ENCODE measurements at regions not wholly inside any gene's neighbourhood (a gene's known extent, or its start where the extent isn't known, plus 50 kb on each side); places are given as distances from the start of the nearest gene placed in this dataset.
"Not testable (repeated sequence)": the region's sequence is repeated elsewhere in the genome, so short reads cannot be mapped to it uniquely, and the experiment has no call there.

DNA sequence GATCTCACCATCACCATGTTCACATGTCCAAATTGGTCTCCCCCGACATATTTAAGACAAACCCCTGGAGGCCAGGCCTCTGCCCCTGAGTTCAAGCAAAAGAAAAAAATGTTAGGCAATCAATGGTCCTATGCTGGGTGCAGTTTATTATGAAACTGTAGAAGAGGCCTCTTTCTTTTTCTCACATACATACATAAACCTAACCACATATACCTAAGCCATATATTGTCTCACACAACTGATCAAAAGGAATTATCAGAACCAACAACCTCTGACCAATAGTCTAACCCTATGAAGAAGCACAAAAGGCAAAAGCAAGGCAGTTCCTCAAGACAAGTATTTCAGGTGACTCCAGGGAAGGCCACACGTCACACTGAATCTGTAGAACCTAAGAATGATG, 49.9 kb downstream of the ILRUN start:
- DNase-seq, result no peak

DNA sequence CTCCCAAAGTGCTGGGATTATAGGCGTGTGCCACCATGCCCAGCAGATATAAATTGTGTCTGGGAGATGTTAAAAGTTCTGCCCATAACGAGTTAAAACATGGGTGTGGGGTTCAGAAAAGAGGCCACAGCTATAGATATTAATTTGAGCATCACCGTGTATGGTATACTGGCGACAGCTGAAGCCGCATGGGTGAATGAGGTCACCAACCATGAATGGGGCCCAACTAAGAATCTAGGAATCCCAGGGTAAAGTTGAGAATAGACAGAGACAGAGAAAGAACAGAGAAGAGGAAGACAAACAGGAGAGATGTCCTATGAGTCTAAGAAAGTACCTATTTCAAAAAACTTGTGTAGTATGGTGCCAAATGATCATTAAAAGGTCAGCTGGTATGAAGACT, 50.9 kb downstream of the ILRUN start:
- DNase-seq, result no peak

DNA sequence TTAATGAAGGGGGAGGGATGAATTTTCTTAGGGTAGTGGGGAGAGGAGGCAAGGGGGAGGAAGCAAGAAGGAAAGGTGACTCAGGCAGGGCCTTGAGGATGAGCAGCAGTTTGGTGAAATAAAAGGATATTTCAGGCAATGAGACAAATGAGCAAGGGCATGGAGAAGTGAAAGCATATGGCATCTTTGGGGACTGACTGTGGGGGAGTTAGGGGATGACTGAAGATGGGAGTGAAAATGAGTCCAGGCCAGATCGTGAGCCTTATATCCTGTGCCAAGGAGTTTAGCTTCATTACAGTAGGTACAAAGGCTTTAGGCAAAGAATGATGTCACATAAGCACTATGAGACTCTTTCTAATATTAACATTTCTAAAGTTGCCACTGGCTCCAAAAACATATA, 51.9 kb downstream of the ILRUN start:
- no peak for DNase-seq

DNA sequence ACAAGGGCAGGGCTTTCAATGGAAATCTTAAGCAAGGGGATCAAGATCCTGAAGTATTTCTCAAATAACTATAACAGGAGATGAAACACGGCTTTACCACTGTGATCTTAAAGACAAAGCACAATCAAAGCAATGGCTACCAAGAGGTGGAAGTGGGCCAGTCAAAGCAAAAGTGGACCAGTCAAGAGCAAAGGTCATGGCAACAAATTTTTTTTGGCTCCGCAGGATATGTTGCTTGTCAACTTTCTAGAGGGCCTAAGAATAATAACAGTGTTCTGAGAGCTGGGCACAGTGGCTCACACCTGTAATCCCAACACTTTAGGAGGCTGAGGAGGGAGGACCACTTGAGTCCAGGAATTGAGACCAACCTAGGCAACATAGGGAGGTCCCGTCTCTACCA, 54.1 kb downstream of the ILRUN start:
- no peak for DNase-seq

DNA sequence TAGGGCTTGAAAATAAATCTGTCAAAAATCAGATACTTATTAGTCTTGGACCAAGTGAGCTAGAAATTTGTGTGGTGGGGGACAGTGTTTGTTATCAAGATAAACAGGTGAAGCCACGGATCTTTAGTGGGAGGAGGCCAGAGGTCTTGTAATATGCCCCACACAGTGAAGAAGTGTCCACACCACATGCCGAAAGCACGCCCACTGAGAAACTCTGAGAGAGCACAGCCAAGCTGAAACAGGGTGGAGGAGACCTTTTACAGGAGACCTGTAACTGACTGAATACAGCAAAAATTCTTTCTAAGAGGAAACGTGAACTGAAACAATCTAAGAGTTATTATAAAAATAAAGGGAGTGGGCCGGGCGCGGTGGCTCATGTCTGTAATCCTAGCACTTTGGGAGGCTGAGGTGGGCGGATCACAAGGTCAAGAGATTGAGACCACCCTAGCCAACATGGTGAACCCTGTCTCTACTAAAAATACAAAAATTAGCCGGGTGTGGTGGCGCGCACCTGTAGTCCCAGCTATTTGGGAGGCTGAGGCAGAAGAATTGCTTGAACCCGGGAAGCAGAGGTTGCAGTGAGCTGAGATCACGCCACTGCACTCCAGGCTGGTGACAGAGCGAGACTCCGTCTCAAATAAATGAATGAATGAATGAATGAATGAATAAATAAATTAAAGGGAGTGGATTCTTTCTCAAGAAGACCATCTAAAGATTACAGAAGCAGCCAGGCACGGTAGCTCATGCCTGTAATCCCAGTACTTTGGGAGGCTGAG, 56.3 kb downstream of the ILRUN start:
- not testable (repeated sequence) for DNase-seq

DNA sequence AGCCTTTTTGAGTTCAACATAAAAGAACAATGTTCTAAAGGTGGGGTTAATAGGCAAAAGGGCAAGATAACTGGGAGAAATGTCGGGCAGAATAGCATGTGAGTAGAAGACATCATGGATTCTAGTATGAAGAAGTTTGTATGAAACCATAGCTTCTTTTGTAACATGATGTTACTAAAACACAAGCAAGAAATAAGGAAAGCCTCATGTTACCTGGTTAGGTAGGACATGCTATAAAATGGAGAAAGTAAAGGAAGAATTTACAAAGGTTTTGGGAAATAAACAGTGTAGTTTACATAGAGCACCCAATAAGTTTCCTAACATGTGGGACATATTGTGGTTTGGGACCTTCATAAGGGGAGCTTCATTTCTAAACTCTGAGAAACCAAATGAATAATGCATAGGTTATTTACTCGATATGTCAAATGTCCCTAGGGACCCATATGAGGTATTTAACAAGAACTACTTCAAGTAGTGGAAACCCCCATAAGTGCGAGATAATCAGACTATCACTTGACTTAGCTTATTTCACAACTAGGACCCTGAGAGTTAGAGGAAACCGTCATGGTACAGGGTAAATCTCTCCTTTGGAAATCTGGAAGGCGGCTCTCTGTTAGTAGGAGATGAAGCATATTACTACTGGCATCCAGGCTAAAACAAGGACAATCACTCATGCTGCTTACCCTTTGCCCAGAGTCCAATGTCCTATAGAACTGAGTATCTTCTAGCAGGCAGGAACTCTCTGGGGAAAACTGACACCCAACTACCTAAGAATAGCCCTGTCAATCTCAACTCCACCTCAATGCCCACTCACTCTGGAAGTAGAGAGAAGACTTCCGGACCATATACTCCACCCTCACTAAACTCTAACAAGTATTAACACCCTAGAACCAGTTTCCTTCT, 57.5 kb downstream of the ILRUN start:
- DNase-seq, result no peak

DNA sequence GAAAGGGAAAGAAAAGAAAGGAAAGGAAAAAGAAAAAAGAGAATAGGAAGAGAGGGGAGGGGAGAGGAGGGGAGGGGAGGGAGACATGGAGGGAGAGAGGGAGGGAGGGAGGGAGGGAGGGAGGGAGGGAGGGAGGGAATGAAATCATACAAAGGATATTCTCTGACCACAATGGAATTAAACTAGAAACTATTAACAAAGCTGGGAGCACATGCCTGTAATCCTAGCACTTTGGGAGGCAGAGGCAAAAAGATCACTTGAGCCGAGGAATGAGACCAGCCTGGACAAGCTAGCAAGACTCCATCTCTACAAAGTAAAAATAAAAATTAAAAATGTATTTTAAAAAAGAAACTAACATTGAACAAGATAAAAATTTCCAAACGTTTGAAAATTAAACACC, 62.8 kb downstream of the ILRUN start:
- no peak for DNase-seq

DNA sequence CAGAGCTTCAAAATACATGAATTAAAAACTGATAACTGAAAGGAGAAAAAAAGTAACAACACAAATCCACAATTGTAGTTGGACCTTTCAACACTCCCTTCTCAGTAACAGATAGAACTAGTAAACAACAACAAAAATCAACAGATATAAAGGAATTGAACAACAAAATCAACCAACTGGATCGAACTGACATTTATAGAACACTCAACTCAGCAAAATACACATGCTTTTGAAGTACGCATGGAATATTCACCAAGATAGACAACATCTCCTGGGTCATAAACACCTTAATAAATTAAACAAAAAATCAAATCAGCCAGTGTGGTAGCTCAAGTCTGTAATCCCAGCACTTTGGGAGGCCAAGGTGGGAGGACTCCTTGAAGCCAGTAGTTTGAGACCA, 63.3 kb downstream of the ILRUN start:
- DNase-seq, result no peak

DNA sequence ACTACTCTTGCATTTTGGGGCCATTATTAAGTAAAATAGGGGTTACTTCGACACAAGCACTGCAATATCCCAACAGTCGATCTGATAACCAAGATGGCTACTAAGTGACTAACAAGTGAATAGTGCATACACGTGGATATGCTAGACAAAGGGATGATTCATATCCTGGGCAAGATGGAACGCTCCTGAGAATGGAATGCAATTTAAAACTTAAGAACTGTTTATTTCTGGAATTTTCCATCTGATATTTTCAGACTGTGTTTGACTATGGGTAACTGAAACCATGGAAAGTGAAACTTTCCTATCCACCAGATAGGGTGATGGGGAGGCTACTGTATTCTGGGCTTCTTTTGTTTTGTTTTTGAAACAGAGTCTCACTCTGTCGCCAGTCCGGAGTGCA, 66.5 kb downstream of the ILRUN start:
- no peak for DNase-seq

DNA sequence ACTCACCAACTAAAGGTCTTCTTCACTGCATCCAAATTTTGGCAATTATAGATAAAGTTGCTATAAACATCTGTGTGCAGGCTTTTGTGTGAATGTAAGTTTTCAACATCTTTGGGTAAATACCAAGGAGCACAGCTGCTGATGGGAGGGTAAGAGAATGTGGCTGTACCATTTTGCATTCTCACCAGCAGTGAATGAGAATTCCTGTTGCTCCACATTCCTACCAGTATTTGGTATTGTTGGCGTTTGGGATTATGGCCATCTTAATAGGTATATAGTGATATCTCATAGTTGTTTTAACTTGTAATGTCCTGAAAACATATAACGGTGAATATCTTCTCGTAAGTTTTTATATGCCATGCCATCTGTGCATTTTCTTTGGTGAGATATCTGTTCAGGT, 69.3 kb downstream of the ILRUN start:
- DNase-seq, result no peak

DNA sequence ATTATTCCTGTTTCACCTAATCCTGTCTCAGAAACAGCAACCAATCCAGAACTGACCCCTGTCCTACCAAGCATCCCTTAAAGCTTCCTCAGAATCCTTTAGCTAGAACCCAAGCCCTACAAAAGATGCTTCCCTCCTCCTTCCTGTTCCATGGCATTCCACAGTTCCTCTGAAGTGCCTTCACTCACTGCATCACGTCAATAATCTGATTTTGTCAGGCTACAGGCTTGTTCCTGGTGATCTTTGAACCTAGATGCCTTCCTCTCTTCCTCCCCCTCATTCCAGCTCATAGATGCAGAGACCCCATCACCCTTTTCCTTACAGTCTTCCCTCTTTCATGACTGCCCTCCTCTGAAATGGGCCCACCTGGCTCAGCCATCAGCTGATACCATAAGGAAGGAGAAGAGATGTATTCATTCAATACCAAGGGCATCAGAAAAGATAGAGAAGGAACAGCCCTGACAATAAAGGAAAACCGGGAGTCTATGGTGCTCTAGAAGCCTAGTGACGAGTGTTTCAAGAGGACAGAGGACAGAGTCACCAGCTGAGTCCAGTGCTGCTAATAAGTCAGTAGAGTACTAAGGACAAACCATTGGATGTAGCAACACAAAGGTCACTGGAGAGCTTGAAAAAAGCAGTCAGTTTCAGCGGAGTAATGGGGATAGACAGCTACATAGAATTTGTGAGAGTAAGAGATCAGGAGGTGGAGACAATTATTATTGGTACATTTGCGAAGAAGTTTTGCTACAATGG, 62.5 kb upstream of the SPDEF start:
- no peak for DNase-seq

DNA sequence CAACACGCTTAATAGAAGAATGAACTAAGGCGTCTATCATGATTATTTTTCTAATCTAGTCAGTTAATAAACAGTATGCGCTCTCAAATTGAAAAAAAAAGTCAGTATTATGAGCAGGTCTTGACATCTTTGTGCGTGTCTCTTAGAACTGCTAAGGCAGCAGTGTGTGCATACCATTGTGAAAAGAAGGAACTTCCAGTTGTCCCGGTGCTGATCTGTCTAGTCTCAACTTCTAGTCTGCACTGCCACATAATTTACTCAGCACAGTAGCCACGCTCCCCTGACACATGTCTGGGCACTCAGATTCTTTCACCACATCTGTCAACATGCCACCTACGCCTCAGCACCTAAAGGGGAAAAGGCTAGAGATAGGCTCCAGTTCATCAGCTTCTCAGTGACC, 61.1 kb upstream of the SPDEF start:
- no peak for DNase-seq

DNA sequence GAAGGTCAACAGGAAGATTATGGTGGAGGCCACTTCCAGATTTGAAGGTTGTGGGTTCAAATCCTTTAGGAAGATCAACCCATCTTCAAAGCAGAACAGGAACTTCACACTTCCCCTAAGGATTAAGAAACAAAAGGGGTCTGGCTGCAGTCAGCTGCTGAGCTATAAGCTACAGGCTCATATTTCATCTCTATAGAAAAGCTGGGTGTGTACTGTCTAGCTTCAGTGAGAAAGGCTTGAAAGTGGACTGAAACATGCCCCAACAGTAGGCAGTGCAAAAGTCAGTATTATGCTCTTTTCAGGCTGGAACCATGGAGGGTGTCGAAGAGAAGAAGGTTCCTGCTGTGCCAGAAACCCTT, 60.1 kb upstream of the SPDEF start:
- peak; percentile 2 for DNase-seq

DNA sequence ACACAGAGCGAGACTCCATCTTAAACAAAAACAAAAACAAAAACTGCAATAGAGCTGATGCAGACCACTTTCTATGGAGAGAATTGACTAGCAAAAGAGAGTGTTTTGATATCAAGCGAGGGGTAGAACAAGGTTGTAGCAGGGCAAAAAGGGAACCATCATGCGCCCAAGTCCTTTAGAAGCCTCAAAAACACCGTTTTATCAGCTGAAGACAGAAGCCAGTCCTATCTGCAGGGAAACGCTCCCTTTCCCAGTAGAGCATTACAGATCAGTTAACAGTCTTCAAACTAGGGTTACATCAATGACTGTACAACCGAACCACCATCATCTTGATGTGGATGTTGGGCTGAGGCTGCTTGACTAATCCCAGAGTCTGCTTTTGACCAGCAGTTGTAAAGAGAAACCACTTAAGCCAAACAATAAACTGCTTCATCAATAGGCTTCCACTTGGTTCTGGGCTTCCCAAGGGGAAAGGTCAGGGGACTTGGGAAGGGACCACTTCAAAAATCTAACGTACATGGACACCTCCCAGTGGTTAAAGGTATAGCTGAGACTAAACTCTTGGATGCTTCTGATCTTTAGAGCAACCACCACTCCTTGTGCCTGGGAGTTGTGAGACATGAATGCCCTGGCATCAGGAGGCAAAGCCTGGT, 59.6 kb upstream of the SPDEF start:
- DNase-seq, result no peak

DNA sequence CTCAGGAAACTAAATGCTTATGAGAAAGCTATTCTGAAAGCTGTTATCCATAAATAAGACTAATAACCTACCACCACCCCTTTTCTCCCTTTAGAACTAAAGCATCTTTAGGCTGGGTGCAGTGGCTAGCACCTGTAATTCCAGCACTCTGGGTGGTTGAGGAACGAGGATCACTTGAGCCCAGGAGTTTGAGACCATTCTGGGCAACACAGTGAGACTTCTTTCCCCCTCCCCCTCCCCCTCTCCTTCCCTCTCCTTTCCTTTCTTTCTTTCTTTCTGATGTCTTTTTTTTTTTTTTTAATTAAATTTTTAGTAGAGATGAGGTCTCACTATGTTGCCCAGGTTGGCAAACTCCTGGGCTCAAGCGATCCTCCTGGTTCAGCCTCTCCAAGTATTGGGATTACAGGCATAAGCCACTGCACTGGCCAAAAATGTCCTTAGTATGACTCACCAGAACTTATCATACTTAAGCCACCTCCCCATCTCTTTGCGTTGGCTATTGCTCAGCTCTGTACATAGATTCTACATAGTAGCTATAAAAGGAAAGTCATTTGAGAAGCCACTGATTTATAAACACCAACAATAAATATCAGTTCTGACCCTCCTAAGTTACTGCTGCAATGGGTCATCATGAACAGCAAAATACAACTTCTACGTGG, 54.8 kb upstream of the SPDEF start:
- DNase-seq, result no peak

DNA sequence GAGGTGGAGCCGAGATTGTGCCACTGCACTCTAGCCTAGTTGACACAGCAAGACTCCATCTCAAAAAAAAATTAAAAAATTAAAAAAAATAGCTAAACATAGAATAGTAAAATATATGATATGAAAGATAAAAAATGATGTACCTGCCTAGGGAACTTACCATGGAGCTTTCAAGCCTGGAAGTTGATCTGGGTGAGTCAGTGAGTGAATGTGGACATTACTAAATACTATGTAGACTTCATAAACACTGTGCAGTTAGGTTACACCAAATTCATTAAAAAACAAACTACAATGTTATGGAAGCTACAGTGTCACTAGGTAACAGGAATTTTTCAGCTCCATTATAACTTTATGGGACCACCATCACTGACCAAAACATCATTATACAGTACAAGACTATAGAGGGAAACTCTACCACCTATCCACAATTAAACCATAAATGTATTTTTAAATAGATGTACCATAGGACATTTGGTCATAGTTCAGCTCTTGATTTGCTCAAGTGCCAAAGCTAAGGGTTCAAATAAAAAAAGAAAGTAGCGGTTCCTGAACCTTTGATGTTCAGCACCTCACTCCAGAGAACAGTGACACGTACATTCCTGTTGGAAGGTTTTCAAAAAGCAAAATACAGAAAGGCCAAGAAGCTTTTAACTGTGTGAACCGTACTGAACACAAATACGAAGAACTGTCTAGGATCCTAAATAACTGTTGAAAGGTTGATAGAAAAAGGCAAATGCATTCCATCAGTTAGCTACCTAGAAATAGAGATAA, 52.4 kb upstream of the SPDEF start:
- no peak for DNase-seq

DNA sequence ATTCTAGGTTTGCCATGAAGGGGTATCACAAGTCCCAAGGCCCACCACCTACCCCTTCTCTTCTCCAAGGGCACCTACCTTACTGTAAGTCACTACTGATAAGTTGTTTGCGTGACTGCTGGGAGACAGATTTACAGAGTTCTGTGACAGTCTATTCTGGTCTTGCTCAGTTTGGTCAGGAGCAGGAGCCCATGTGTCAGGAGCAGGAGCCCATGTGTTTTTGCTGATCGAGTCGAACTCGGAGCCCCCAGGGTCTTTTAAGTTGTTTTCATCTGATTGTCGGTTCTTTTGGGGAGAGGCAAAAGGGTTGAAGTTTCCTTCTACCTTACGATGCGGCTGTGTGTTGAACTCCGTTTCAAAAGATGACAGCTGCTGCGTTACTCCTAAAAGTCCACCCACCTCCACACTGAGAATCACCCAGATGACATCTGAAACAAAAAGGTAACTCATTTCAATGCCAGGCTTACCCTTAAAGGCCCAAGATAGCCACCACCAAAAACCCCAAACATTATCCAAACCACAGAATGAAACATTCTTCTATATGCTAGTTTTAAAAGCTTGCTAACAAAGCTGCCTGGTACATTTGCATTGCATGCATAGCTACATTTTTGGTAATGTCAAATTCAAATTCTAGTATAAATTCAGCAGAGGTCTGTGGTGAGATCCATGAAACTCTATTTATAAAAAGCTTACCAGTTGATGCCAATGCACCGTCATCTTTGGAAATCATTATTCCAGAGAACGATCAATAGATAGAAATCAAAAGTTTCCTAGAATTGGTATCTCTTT, 50.5 kb upstream of the SPDEF start:
- DNase-seq, result no peak

All from NCI-H1436 treated with DMSO at 0.1 percent for 48 hours (cell line).